Embryonic facial prominence (tissue), 1 donor: ENCODE measurements at regions not wholly inside any gene's neighbourhood (a gene's known extent, or its start where the extent isn't known, plus 50 kb on each side); places are given as distances from the start of the nearest gene placed in this dataset.
"Not testable (repeated sequence)": the region's sequence is repeated elsewhere in the genome, so short reads cannot be mapped to it uniquely, and the experiment has no call there.

Experiments used
- DNase-seq: peaks from one replicate; pipeline ENCODE4 v3.0.0-alpha.2; 2016; ENCODE audit errors: extremely low spot score

DNA sequence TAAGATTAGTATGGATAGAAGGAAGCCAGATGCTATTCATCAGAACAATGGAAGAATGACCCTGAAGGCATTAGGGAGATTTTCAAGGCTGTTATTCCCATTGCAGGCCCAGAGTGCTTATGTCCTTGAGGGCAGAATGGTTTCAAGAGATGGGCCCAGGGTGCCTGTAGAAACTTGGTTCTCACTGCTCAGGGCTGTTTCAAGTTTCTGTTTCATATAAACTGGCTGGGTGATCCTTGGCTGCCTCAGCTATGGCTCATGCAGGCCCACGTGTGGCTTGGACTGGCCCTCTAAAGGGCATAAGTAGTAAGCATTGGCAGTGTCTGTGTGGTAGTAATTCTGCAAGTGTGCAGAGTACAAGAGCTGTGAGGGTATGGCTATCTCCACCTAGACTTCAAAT lies 540.9 kb upstream of the MAN1A1 start:
- no peak for DNase-seq

- no peak for DNase-seq
Observed at GRCh38 chr6:119887666-119888065, 538.1 kb upstream of the MAN1A1 start.

GRCh38 chr6:119881416-119881815 lies 531.9 kb upstream of the MAN1A1 start:
- DNase-seq = no peak

DNA sequence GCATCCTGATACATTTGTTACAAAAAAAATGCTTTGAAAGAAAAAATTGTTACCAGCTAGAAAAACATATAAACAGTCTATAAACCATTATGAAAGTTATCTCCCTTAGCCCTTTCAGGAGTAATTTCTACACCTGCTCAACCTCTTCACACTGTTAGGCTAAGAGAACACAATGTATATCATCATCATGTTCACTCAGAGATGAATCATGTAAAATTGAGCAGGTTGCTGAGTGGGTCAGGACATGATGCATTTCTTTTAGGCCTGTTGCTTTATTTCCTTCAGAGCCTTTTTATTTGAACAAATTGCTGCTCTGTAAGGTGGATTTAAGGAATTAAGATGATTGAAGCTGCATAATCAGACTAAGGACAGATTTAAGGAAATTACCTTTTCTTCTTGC lies 531.3 kb upstream of the MAN1A1 start:
- no peak for DNase-seq

DNA sequence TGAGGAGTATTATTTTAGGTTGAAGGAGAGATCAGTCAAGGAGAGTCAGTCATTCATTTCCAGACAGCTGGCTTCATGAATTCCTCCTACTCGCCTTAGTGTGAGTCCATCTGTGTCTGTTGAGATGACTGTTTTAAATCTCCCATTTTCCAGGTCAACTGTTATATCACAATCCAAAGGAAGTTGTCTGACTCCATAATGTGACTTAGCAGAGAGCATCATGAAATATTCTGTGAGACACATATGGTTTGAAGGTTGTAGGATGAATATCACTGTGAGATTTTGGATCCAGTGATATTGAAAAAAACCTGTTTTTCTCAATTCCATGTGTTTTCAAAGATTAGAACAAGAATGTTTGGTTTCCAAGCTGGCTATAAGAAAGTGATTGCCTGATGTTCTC lies 530.2 kb upstream of the MAN1A1 start:
- DNase-seq = no peak

DNA sequence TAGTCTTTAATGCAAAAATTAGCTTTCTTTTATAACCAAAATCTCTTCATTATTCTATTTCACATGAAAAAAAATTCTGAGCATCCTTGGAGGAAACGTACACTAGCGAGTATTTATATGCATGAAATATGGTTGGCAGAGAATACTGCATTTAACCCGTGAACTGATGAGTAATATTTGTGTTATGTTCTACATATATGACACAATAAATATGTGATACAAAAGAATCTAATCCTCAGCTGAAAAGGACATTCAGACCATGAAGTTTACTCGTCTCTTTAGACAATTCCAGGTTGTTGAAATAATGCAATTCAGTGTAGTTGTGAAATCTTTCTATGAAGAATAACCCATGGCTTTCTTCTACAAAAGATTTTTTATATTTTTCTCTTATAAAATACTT lies 524.8 kb upstream of the MAN1A1 start:
- no peak for DNase-seq

DNA sequence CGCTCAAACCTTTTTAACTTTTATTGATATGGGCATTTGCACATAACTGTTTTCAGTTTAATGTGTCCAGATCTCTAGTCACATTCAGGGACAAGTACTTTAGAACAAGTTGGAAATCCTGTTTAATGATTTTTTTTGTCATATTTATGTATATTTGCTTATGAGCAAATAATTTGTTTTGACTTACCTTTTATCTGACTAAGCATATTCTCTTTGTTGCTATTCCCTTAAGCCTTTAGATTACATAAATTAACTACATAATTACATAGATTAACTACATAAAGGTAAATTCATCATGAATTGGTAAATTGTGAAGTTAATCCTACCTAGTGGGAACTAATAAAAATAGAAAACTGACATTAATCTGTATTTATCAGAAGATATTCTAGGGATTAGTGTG lies 523.5 kb upstream of the MAN1A1 start:
- no peak for DNase-seq

DNA sequence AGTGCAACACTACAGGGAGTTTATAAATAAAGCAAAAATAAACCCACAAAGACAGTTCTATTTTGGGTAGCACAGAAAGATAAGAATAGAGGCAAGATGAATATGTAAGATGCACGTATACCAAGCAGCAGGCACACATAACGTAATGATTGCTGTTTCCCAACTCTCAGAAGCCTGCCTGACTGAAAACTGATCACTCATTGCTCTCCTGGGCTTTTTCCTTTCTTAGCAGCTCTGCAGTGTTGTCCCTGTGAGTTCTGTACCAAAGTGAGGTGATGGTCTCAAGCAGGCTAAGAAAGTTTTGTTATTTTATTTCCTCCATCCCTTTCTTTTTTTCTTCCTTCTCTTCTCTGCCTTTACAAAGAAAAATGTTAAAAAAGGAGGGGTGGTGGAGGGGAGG lies 522.0 kb upstream of the MAN1A1 start:
- no peak for DNase-seq

DNA sequence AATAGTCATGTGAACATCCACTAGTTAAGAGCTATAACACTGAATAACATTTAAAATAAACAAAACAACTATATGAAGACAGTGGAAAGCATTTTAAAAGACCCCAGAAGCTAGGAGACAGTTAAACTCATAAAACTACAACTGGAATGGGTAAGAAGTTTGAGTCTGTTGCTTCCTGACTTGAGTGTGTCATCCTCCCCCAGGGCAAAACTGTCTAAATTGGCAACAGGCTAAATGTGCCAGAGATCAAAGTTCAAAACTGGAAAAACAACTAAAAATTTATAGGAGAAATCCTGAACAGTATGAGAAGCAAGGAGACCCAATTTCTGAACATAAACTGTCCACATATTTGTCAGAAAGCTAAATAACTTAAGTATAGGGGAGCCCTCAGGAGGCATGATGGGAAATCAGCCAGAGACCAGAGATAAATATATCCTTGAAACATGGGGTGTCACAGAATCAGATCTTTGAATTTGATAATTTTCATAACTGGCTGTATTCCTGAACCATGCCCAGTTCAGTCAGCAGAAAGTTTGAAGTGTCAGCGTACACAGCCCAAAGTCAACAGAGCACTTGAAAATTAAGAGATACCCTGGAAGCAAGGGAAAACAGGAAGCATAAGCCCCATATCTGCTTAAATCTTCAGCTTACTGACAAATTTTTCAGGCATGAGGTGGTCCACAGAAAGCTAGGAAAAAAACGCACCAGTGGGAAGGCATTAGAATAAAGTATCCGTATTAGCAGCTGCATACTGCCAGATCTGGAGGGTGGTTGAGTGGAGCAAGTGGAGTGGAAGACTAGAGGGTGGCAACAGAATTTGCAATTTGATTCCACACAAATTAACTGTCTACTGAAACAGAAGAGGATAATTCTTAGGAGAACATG lies 516.1 kb upstream of the MAN1A1 start:
- no peak for DNase-seq

DNA sequence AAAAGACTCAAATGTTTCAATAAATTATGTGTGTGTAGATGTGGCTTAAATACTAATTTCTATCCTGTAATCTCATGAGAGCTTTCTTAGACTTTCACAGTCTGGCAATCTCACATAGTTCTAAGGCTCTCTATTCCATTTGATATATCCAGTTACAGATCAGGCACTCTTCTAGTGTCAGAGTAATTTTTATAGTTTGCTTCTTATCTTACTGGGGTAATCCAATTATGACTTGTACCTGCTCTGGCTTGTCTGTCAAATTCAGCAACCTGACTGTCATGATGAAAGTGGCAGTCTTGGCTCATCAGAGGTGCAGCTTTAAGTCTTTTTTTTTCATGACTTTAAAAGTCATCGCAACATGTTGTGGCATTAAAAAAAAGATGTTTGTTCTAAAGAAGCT lies 513.2 kb upstream of the MAN1A1 start:
- no peak for DNase-seq

- no peak for DNase-seq
Observed at GRCh38 chr6:119858901-119859300, 509.3 kb upstream of the MAN1A1 start.

DNA sequence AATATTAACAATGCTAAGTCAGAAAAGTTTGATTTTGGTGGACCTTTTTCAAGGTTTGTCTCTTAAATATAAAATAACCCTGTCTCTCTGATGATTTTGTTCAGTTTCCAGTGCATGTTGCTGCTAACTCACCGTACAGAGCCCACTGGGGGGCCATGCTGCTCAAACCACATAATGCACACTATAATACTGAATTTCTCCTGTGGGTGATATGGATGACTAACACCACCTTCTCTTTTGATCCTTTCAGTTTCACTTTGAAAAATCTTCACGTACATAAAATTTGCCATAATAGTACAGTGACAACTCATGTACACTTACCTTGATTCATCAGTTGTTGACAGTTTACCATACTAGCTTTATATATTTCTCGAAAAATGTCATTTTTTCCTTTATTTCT lies 506.6 kb upstream of the MAN1A1 start:
- DNase-seq = no peak

- DNase-seq = no peak
Observed at GRCh38 chr6:119848696-119849095, 499.1 kb upstream of the MAN1A1 start.

DNA sequence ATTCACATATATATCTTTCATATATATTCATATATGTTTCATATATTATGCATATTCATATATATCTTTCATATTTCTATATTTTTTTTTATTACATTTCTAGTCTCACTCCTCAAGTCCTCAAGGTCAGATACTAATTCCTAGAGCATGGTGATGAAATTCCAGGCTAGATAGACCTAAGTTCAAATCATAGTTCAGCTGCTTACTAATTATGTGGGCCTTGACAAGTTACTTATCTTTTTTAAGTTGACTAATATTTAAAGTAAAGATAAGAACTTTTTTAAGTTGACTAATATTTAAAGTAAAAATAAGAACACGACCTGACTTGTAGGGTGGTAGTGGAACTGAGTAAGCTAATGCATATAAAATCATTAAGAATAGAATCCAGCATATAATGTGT lies 495.6 kb upstream of the MAN1A1 start:
- DNase-seq = no peak

GRCh38 chr6:119844387-119844786 lies 494.8 kb upstream of the MAN1A1 start:
- DNase-seq = no peak

- no peak for DNase-seq
Observed at GRCh38 chr6:119842191-119842590, 492.6 kb upstream of the MAN1A1 start.

GRCh38 chr6:119838043-119838442 lies 488.5 kb upstream of the MAN1A1 start:
- DNase-seq = no peak

GRCh38 chr6:119834418-119834817 lies 484.9 kb upstream of the MAN1A1 start:
- no peak for DNase-seq

- DNase-seq = no peak
Observed at GRCh38 chr6:119832411-119832810, 482.9 kb upstream of the MAN1A1 start.

GRCh38 chr6:119830494-119831295 lies 481.1 kb upstream of the MAN1A1 start:
- DNase-seq = no peak

GRCh38 chr6:119830069-119830468 lies 480.5 kb upstream of the MAN1A1 start:
- DNase-seq = no peak

- DNase-seq = not testable (repeated sequence)
Observed at GRCh38 chr6:119829499-119829898, 479.9 kb upstream of the MAN1A1 start.

DNA sequence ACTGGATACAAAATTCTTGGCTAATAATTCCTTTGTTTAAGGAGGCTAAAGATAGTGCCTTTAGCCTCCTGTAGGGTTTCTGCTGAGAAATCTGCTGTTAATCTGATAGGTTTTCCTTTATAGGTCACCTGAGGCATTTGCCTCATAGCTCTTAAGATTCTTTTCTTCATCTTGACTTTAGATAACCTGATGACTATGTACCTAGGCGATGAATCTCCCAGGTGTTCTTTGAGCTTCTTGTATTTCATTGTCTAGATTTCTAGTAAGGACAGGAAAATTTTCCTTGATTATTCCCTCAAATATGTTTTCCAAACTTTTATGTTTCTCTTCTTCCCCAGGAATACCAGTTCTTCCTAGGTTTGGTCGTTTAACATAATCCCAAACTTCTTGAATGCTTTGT lies 479.4 kb upstream of the MAN1A1 start:
- DNase-seq = no peak
